ENCODE measurements at regions not wholly inside any gene's neighbourhood (a gene's known extent, or its start where the extent isn't known, plus 50 kb on each side); places are given as distances from the start of the nearest gene placed in this dataset.

GRCh38 chr9:86782831-86783230 lies 164.5 kb downstream of the GAS1 start:
- Histone ChIP-seq H3K27me3 (replicated peaks in 1 of 2; ENCODE audit: control insufficient read depth in 2 of 2, extremely low read depth in 1 of 2, insufficient read depth in 2 of 2, low read length in 1 of 2) (peaks cover 0 to 2% of the 10 kb centered on the region in 2 experiments), H3K4me1 (ENCODE audit: control insufficient read depth in 1 of 2, extremely low read depth in 1 of 2, insufficient read depth in 2 of 2, low read length in 2 of 2) (no peaks in the 10 kb centered on the region), H3K27ac (ENCODE audit: low read length) (no peak overlapping the region), H3K4me3 (ENCODE audit: control insufficient read depth in 1 of 2, extremely low read depth in 1 of 2, low read length in 1 of 2) (no peak overlapping the region), H3K36me3 (ENCODE audit: control insufficient read depth in 2 of 2, extremely low read depth in 1 of 2, insufficient read depth in 1 of 2, low read length in 1 of 2) (no peaks in the 10 kb centered on the region), H3K9me3 (no peaks in the 10 kb centered on the region)
- H3K27ac Mint-ChIP-seq = no peak overlapping the region
- POLR2A ChIA-PET = no interaction called here
- H3K36me3 Mint-ChIP-seq = no peaks in the 10 kb centered on the region
- peaks cover 0 to 5% (median 0%) of the 10 kb centered on the region in 3 donors for H3K9me3 Mint-ChIP-seq
- CTCF ChIA-PET = no interaction called here
- ATAC-seq (replicated peaks in 1 of 4) (no peak), DNase-seq (no peak)
- peaks cover 14 to 35% of the 10 kb centered on the region in 2 donors for H3K27me3 Mint-ChIP-seq
- H3K4me1 Mint-ChIP-seq = no peaks in the 10 kb centered on the region
- no peak overlapping the region for H3K4me3 Mint-ChIP-seq
- WGBS (ENCODE audit: insufficient coverage) = no CpG with 5 or more reads among the region's 2 CpGs

- Mint-ChIP-seq H3K9me3 (peaks cover 0 to 5% (median 0%) of the 10 kb centered on the region in 3 donors), H3K4me1 (no peaks in the 10 kb centered on the region), H3K4me3 (no peak overlapping the region), H3K27me3 (peaks cover 7 to 18% of the 10 kb centered on the region in 2 donors), H3K36me3 (no peaks in the 10 kb centered on the region), H3K27ac (no peak overlapping the region)
- no peaks in the 10 kb centered on the region for H3K4me1 ChIP-seq (ENCODE audit: control insufficient read depth in 1 of 2, extremely low read depth in 1 of 2, insufficient read depth in 2 of 2, low read length in 2 of 2)
- CTCF ChIA-PET = no interaction called here
- no peak for ATAC-seq (replicated peaks in 1 of 4)
- H3K27me3 ChIP-seq (replicated peaks in 1 of 2; ENCODE audit: control insufficient read depth in 2 of 2, extremely low read depth in 1 of 2, insufficient read depth in 2 of 2, low read length in 1 of 2) = peaks cover 0 to 2% of the 10 kb centered on the region in 2 experiments
- H3K4me3 ChIP-seq (ENCODE audit: control insufficient read depth in 1 of 2, extremely low read depth in 1 of 2, low read length in 1 of 2) = no peak overlapping the region
- no peaks in the 10 kb centered on the region for H3K36me3 ChIP-seq (ENCODE audit: control insufficient read depth in 2 of 2, extremely low read depth in 1 of 2, insufficient read depth in 1 of 2, low read length in 1 of 2)
- no peak overlapping the region for H3K27ac ChIP-seq (ENCODE audit: low read length)
- no peak for DNase-seq
- POLR2A ChIA-PET = no interaction called here
- 60% methylated on average over 1 of the region's 3 CpGs for WGBS (ENCODE audit: insufficient coverage)
- no peaks in the 10 kb centered on the region for H3K9me3 ChIP-seq
Observed at GRCh38 chr9:86778761-86779160, 168.5 kb downstream of the GAS1 start.

DNA sequence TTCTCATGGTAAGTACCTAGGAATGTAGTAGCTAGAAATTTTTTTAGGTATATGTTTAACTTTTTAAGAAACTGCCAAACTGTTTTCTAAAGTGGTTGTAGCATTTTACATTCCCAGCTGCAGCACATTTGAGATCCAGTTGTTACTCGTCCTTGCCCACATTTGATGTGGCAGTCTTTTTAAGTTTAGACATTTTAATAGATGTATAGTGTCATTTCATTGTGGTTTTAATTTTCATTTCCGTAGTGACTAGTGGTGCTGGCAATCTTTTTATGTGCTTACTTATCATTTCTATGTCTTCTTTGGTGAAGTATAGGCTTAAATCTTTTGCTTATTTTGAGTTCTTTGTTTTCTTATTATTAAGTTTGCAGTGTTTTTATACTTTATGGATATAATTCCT lies 171.6 kb downstream of the GAS1 start:
- no peak overlapping the region for H3K4me3 ChIP-seq (ENCODE audit: control insufficient read depth in 1 of 2, extremely low read depth in 1 of 2, low read length in 1 of 2)
- POLR2A ChIA-PET = no interaction called here
- H3K4me1 ChIP-seq (ENCODE audit: control insufficient read depth in 1 of 2, extremely low read depth in 1 of 2, insufficient read depth in 2 of 2, low read length in 2 of 2) = no peaks in the 10 kb centered on the region
- Mint-ChIP-seq H3K27me3 (peaks cover 4 to 7% of the 10 kb centered on the region in 2 donors), H3K36me3 (no peaks in the 10 kb centered on the region), H3K27ac (no peak overlapping the region), H3K4me3 (no peak overlapping the region), H3K4me1 (no peaks in the 10 kb centered on the region), H3K9me3 (no peaks in the 10 kb centered on the region)
- no CpG with 5 or more reads among the region's 2 CpGs for WGBS (ENCODE audit: insufficient coverage)
- no peak overlapping the region for H3K27ac ChIP-seq (ENCODE audit: low read length)
- CTCF ChIA-PET = no interaction called here
- H3K36me3 ChIP-seq (ENCODE audit: control insufficient read depth in 2 of 2, extremely low read depth in 1 of 2, insufficient read depth in 1 of 2, low read length in 1 of 2) = no peaks in the 10 kb centered on the region
- H3K27me3 ChIP-seq (replicated peaks in 1 of 2; ENCODE audit: control insufficient read depth in 2 of 2, extremely low read depth in 1 of 2, insufficient read depth in 2 of 2, low read length in 1 of 2) = no peaks in the 10 kb centered on the region
- ATAC-seq (replicated peaks in 1 of 4) (no peak), DNase-seq (no peak)
- H3K9me3 ChIP-seq = no peaks in the 10 kb centered on the region

- no peaks in the 10 kb centered on the region for H3K9me3 Mint-ChIP-seq
- peaks cover 4 to 7% of the 10 kb centered on the region in 2 donors for H3K27me3 Mint-ChIP-seq
- Histone ChIP-seq H3K27ac (ENCODE audit: low read length) (no peak overlapping the region), H3K4me1 (ENCODE audit: control insufficient read depth in 1 of 2, extremely low read depth in 1 of 2, insufficient read depth in 2 of 2, low read length in 2 of 2) (no peaks in the 10 kb centered on the region), H3K9me3 (no peaks in the 10 kb centered on the region), H3K36me3 (ENCODE audit: control insufficient read depth in 2 of 2, extremely low read depth in 1 of 2, insufficient read depth in 1 of 2, low read length in 1 of 2) (no peaks in the 10 kb centered on the region), H3K27me3 (replicated peaks in 1 of 2; ENCODE audit: control insufficient read depth in 2 of 2, extremely low read depth in 1 of 2, insufficient read depth in 2 of 2, low read length in 1 of 2) (no peaks in the 10 kb centered on the region), H3K4me3 (ENCODE audit: control insufficient read depth in 1 of 2, extremely low read depth in 1 of 2, low read length in 1 of 2) (no peak overlapping the region)
- ChIA-PET CTCF (no interaction called here), POLR2A (no interaction called here)
- no peak overlapping the region for H3K4me3 Mint-ChIP-seq
- H3K27ac Mint-ChIP-seq = no peak overlapping the region
- no peak for DNase-seq
- WGBS (ENCODE audit: insufficient coverage) = 60% methylated on average over 1 of the region's 4 CpGs
- no peaks in the 10 kb centered on the region for H3K4me1 Mint-ChIP-seq
- ATAC-seq (replicated peaks in 1 of 4) = no peak
- no peaks in the 10 kb centered on the region for H3K36me3 Mint-ChIP-seq
Observed at GRCh38 chr9:86774116-86774515, 173.2 kb downstream of the GAS1 start.

GRCh38 chr9:86773422-86773945 lies 173.8 kb downstream of the GAS1 start:
- ChIA-PET POLR2A (no interaction called here), CTCF (no interaction called here)
- Histone ChIP-seq H3K4me3 (ENCODE audit: control insufficient read depth in 1 of 2, extremely low read depth in 1 of 2, low read length in 1 of 2) (no peak overlapping the region), H3K9me3 (no peaks in the 10 kb centered on the region), H3K27ac (ENCODE audit: low read length) (no peak overlapping the region), H3K4me1 (ENCODE audit: control insufficient read depth in 1 of 2, extremely low read depth in 1 of 2, insufficient read depth in 2 of 2, low read length in 2 of 2) (no peaks in the 10 kb centered on the region), H3K27me3 (replicated peaks in 1 of 2; ENCODE audit: control insufficient read depth in 2 of 2, extremely low read depth in 1 of 2, insufficient read depth in 2 of 2, low read length in 1 of 2) (no peaks in the 10 kb centered on the region), H3K36me3 (ENCODE audit: control insufficient read depth in 2 of 2, extremely low read depth in 1 of 2, insufficient read depth in 1 of 2, low read length in 1 of 2) (no peaks in the 10 kb centered on the region)
- Mint-ChIP-seq H3K4me3 (no peak overlapping the region), H3K27me3 (peaks cover 1 to 5% of the 10 kb centered on the region in 2 donors), H3K4me1 (no peaks in the 10 kb centered on the region), H3K9me3 (peaks cover 0 to 4% (median 0%) of the 10 kb centered on the region in 3 donors), H3K27ac (no peak overlapping the region), H3K36me3 (no peaks in the 10 kb centered on the region)
- ATAC-seq (replicated peaks in 1 of 4) = no peak
- no peak for DNase-seq
- WGBS (ENCODE audit: insufficient coverage) = 86% methylated on average over 1 of the region's 6 CpGs

DNA sequence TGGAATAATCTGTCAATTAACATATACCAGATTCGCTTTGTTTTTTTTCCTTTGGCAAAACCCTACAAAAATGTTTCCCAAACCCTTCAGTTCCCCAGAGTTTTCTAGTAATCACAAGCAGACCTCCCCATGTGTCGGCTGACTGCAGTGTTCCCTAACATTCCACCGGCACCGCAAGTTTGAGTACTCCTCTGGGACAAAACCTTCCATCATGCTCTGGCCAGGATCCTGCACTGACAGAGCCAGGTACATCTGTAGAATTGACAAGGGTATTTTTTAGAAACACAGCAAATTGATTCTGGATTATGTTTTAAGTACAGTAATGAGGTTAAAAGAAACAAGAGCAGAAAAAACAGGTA lies 174.7 kb downstream of the GAS1 start:
- no peaks in the 10 kb centered on the region for H3K36me3 ChIP-seq (ENCODE audit: control insufficient read depth in 2 of 2, extremely low read depth in 1 of 2, insufficient read depth in 1 of 2, low read length in 1 of 2)
- H3K4me1 Mint-ChIP-seq = no peaks in the 10 kb centered on the region
- DNase-seq (no peak), ATAC-seq (replicated peaks in 1 of 4) (no peak)
- no peak overlapping the region for H3K4me3 Mint-ChIP-seq
- peaks cover 0 to 4% of the 10 kb centered on the region in 2 donors for H3K27me3 Mint-ChIP-seq
- CTCF ChIA-PET = no interaction called here
- no peaks in the 10 kb centered on the region for H3K27me3 ChIP-seq (replicated peaks in 1 of 2; ENCODE audit: control insufficient read depth in 2 of 2, extremely low read depth in 1 of 2, insufficient read depth in 2 of 2, low read length in 1 of 2)
- H3K4me1 ChIP-seq (ENCODE audit: control insufficient read depth in 1 of 2, extremely low read depth in 1 of 2, insufficient read depth in 2 of 2, low read length in 2 of 2) = no peaks in the 10 kb centered on the region
- H3K27ac Mint-ChIP-seq = no peak overlapping the region
- H3K9me3 ChIP-seq = no peaks in the 10 kb centered on the region
- H3K27ac ChIP-seq (ENCODE audit: low read length) = no peak overlapping the region
- H3K9me3 Mint-ChIP-seq = peaks cover 0 to 4% (median 0%) of the 10 kb centered on the region in 3 donors
- H3K36me3 Mint-ChIP-seq = no peaks in the 10 kb centered on the region
- H3K4me3 ChIP-seq (ENCODE audit: control insufficient read depth in 1 of 2, extremely low read depth in 1 of 2, low read length in 1 of 2) = no peak overlapping the region
- WGBS (ENCODE audit: insufficient coverage) = 100% methylated on average over 1 of the region's 4 CpGs
- POLR2A ChIA-PET = interaction anchor here in 1 of 2 donors (0.6 kb wide), 1 partner anchor 55 kb away, joined by 3 read pairs; no protein-coding TSS in a partner anchor
